ENCODE measurements at regions not wholly inside any gene's neighbourhood (a gene's known extent, or its start where the extent isn't known, plus 50 kb on each side); places are given as distances from the start of the nearest gene placed in this dataset.

DNA sequence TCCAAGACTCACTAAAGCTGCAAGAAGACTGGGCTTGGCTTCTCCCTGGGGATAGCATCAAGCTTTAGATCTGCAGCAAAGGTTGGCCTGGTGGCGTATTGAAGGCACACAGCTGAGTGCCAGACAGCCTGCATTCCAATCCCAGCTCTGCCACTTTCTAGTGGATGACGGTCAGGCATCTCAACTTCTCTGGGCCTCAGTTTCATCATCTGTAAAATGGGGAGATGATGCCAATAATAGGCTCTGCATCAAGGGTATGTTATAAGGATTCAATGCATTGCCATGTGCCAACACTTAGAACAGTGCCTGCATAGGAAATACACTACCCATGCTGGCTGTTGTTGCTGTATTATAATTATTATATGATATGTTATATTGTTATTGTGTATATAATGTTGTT is 220.4 kb downstream of the NPHP4 start:
- ChIA-PET CTCF (interaction anchor here (0.6 to 1.4 kb wide), 3 partner anchors 26 to 356 kb away, joined by 3 to 11 read pairs (median 5); no protein-coding TSS in a partner anchor), POLR2A (no interaction called here)
- Mint-ChIP-seq H3K27ac (no peak overlapping the region), H3K27me3 (ENCODE audit: low read depth) (no peaks in the 10 kb centered on the region; the same call in 1 of the 2 replicates), H3K9me3 (no peaks in the 10 kb centered on the region), H3K4me1 (peaks cover 41% of the 10 kb centered on the region), H3K4me3 (no peak overlapping the region), H3K36me3 (no peaks in the 10 kb centered on the region)
- TF ChIP-seq TCF7 (CRISPR knock-in tag; IDR thresholded peaks at IDR 0.05; ENCODE audit: low read depth): no peak
- TF ChIP-seq GTF2I (CRISPR knock-in tag; conservative IDR thresholded peaks at IDR 0.05): no peak
- TF ChIP-seq, protein P1, sequence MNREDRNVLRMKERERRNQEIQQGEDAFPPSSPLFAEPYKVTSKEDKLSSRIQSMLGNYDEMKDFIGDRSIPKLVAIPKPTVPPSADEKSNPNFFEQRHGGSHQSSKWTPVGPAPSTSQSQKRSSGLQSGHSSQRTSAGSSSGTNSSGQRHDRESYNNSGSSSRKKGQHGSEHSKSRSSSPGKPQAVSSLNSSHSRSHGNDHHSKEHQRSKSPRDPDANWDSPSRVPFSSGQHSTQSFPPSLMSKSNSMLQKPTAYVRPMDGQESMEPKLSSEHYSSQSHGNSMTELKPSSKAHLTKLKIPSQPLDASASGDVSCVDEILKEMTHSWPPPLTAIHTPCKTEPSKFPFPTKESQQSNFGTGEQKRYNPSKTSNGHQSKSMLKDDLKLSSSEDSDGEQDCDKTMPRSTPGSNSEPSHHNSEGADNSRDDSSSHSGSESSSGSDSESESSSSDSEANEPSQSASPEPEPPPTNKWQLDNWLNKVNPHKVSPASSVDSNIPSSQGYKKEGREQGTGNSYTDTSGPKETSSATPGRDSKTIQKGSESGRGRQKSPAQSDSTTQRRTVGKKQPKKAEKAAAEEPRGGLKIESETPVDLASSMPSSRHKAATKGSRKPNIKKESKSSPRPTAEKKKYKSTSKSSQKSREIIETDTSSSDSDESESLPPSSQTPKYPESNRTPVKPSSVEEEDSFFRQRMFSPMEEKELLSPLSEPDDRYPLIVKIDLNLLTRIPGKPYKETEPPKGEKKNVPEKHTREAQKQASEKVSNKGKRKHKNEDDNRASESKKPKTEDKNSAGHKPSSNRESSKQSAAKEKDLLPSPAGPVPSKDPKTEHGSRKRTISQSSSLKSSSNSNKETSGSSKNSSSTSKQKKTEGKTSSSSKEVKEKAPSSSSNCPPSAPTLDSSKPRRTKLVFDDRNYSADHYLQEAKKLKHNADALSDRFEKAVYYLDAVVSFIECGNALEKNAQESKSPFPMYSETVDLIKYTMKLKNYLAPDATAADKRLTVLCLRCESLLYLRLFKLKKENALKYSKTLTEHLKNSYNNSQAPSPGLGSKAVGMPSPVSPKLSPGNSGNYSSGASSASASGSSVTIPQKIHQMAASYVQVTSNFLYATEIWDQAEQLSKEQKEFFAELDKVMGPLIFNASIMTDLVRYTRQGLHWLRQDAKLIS (CRISPR knock-in tag; IDR thresholded peaks at IDR 0.05; ENCODE audit: borderline replicate concordance): no peak
- TF ChIP-seq ARID4B (CRISPR knock-in tag; IDR thresholded peaks at IDR 0.05; ENCODE audit: borderline replicate concordance): no peak
- TF ChIP-seq, protein P2, sequence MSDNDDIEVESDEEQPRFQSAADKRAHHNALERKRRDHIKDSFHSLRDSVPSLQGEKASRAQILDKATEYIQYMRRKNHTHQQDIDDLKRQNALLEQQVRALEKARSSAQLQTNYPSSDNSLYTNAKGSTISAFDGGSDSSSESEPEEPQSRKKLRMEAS (CRISPR knock-in tag; IDR thresholded peaks at IDR 0.05): no peak
- no peak for TF ChIP-seq E2F5 (CRISPR knock-in tag; IDR thresholded peaks at IDR 0.05)
- DNase-seq (ENCODE audit: low spot score) (no peak), ATAC-seq (no peak)

DNA sequence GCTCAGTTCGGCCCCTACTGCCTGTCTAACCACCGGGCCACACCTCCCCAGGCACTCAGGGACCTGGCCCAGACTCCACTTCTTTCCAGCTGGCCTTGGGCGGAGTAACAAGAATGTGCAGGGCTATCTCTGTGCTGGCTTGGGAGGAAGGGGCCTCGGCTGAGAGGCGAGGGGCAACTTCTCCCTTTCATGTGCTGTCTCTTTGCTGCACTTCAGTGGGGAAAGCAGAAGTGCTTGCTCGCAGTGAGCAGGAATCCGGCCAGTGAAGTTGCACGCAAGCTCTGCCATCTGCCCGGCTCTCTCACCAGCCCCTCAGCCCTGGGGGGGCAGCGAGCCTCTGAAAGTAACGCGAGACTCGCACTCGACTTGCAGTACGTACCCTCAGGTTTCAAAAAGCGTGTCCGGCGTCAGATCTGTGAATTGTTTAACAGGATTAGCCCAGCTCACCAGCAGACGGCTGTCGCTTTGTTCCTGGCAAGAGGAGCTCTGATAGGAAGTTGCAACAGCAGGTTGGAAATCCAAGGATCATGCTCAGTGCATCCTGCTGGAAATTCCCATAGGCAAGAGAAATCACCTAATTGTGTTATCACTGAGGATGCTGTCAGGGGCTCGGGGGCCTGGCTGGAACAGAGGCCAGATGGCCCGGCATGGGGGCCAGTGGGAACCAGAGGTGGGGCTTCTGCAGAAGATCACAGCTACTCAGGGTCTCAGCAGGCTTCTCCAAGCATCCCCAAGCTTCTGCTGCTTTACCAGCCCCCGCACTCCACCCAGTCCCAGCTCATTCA is 221.1 kb downstream of the NPHP4 start:
- CTCF ChIA-PET: interaction anchor here (0.6 to 1.4 kb wide), 3 partner anchors 25 to 356 kb away, joined by 3 to 11 read pairs (median 5); no protein-coding TSS in a partner anchor
- no peaks in the 10 kb centered on the region; the same call in 1 of the 2 replicates for H3K27me3 Mint-ChIP-seq (ENCODE audit: low read depth)
- H3K4me1 Mint-ChIP-seq: peaks cover 47% of the 10 kb centered on the region
- no peak overlapping the region; the same call in 1 of the 2 replicates for H3K27ac Mint-ChIP-seq
- POLR2A ChIA-PET: no interaction called here
- no peaks in the 10 kb centered on the region for H3K9me3 Mint-ChIP-seq
- ATAC-seq (no peak), DNase-seq (ENCODE audit: low spot score) (no peak)
- no peaks in the 10 kb centered on the region for H3K36me3 Mint-ChIP-seq
- H3K4me3 Mint-ChIP-seq: no peak overlapping the region
- TF ChIP-seq NR1H2 (CRISPR knock-in tag; IDR thresholded peaks at IDR 0.05) (no peak), ZNF138 (CRISPR knock-in tag; conservative IDR thresholded peaks at IDR 0.05) (no peak), CREM (CRISPR knock-in tag; IDR thresholded peaks at IDR 0.05) (no peak), ZNF396 (CRISPR knock-in tag; IDR thresholded peaks at IDR 0.05; ENCODE audit: borderline replicate concordance) (no peak), GRHL2 (CRISPR knock-in tag; IDR thresholded peaks at IDR 0.05; ENCODE audit: insufficient replicate concordance, severe bottlenecking) (no peak), ESRRA (CRISPR knock-in tag; IDR thresholded peaks at IDR 0.05; ENCODE audit: borderline replicate concordance) (no peak), ZNF263 (CRISPR knock-in tag; IDR thresholded peaks at IDR 0.05; ENCODE audit: low read depth) (no peak), FOXP4 (CRISPR knock-in tag; IDR thresholded peaks at IDR 0.05) (no peak), ATF1 (CRISPR knock-in tag; IDR thresholded peaks at IDR 0.05) (no peak)
- TF ChIP-seq, protein P3, sequence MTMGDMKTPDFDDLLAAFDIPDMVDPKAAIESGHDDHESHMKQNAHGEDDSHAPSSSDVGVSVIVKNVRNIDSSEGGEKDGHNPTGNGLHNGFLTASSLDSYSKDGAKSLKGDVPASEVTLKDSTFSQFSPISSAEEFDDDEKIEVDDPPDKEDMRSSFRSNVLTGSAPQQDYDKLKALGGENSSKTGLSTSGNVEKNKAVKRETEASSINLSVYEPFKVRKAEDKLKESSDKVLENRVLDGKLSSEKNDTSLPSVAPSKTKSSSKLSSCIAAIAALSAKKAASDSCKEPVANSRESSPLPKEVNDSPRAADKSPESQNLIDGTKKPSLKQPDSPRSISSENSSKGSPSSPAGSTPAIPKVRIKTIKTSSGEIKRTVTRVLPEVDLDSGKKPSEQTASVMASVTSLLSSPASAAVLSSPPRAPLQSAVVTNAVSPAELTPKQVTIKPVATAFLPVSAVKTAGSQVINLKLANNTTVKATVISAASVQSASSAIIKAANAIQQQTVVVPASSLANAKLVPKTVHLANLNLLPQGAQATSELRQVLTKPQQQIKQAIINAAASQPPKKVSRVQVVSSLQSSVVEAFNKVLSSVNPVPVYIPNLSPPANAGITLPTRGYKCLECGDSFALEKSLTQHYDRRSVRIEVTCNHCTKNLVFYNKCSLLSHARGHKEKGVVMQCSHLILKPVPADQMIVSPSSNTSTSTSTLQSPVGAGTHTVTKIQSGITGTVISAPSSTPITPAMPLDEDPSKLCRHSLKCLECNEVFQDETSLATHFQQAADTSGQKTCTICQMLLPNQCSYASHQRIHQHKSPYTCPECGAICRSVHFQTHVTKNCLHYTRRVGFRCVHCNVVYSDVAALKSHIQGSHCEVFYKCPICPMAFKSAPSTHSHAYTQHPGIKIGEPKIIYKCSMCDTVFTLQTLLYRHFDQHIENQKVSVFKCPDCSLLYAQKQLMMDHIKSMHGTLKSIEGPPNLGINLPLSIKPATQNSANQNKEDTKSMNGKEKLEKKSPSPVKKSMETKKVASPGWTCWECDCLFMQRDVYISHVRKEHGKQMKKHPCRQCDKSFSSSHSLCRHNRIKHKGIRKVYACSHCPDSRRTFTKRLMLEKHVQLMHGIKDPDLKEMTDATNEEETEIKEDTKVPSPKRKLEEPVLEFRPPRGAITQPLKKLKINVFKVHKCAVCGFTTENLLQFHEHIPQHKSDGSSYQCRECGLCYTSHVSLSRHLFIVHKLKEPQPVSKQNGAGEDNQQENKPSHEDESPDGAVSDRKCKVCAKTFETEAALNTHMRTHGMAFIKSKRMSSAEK (CRISPR knock-in tag; IDR thresholded peaks at IDR 0.05; ENCODE audit: borderline replicate concordance): no peak

Data from WTC11 (cell line).